ENCODE measurements at regions not wholly inside any gene's neighbourhood (a gene's known extent, or its start where the extent isn't known, plus 50 kb on each side); places are given as distances from the start of the nearest gene placed in this dataset.

DNA sequence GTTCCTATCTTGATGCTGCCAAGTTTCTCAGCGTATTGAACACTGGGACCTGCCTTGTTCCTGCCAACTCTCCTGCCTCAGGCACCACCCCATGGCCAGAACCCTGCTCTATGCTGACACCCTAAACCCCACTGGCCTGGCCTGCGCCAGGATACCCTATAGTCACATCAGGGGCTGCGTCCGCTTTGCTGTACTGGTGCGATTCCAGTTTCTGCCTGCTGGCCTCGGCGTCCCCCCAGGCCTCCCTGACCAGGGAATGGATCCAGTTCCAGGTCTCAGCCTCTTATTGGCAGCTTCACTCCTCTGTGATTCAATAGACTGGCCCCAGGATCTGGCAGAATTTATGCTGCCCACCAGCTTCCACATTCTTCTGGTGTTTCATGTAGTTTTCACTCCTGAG, 55.0 kb downstream of the GPR6 start:
- DNase-seq (ENCODE audit: low read depth in 2 of 2), result no peak

GRCh38 chr6:110033749-110034666, 55.9 kb downstream of the GPR6 start:
- DNase-seq (ENCODE audit: low read depth in 2 of 2), result no peak

DNA sequence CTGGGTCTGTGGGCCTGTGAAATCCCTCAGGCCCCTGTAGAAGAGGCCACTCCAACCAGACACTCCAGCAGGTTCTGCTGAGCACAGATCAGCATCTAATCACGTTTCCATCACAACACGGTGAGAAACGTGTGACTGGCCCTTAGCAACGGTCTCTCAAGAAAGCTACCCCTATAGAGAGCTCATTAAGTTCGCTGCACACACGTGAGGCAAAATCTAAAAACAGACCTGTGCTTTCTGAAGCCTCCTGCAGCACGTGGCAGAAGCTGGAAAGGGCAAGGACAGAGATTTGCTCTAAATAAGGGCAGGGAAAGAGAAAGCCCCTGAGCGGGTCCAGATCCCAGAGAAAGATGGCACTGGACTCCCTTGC, 56.5 kb downstream of the GPR6 start:
- no peak for DNase-seq (ENCODE audit: low read depth in 2 of 2)

DNA sequence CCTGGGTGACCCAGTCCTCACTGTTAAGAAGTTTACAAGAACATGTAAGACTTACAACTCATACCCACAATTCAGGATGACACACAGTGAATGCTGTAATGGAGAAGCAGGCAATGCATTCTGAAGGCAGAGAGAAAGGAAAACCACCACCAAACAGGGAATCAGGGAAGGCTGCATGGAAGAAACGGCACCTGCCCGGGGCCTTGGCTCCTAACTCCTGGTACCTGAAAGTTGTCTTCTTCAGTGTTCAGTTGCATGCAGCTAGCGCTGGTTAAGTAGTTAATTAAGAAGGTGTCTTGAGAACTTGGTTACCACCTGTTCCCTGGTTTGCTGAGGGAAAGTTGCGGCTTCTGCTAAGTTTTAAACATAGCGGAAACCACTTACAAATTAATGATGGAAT, 57.2 kb downstream of the GPR6 start:
- DNase-seq (ENCODE audit: low read depth in 2 of 2), result no peak

DNA sequence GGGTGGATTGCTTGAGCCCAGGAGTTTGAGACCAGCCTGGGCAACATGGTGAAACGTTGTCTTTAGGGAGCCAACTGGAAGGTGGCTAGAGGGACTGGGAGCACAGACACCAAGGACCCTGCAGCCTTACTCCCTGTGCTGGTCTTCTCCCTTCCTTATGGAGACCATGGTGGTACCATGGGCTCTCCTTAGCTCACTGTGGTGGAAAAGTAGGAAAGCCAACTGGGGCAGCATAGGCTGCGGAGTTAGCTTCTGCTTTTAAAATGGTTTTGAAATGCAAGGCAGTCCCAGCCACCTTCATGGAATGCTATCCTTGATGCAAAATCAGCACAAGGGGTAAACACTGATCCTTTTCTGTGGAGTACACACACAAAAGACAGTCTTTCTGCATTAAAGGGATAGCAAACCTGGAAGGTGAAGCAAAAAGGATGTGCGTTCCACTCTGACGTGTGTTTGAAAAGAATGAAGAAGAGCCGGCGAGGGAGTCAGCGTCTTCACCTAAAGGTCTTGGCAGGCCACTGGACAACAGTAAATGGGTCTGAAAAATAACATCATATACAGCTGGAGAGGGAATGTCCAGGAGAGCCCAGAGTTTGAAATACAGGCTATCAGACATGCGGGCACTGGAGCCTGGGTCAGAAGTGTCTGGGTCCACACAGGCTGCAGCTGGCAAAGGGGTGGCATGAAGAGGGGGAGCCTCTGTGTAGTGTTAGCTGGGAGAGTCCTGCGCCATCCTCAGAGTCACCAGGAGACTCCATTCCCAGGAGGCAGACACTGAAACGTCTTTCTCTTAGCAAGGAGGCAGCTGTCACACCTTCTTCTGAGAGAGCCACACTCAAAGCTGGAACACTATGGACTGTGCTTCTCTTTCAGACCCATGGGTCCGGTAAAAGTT, 58.5 kb downstream of the GPR6 start:
- DNase-seq (ENCODE audit: low read depth in 2 of 2), result no peak

- no peak for DNase-seq (ENCODE audit: low read depth in 2 of 2)
Observed at GRCh38 chr6:110037726-110038295, 59.7 kb downstream of the GPR6 start.

DNA sequence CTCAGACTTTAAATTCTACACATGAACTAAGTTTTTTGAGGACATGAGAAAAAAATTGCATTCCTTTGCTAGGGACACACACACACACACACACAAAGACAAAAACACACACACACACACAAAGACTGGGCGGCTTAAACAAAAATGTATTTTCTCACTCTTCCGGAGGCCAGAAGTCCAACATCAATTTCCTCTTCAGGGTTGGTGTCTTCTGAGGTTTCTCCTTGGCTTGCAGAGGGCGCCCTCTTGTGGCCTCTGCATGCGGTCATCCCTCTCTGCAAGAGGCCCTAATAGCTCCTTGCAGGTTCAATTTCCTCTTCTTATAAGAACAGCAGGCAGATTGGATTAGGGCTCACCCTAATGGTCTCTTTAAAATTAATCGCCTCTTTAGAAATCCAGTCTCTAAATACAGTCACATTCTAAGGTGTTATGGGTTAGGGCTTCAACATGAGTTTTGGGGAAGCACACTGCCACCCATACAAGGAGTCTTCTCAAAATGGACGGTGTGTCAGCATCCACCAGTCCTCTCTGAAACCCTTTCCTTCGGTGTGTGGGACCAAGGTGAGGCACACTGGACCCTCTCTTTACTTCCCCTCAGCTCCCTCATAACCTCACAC, 61.4 kb downstream of the GPR6 start:
- DNase-seq (ENCODE audit: low read depth in 2 of 2), result peak; percentile 66 to 77

DNA sequence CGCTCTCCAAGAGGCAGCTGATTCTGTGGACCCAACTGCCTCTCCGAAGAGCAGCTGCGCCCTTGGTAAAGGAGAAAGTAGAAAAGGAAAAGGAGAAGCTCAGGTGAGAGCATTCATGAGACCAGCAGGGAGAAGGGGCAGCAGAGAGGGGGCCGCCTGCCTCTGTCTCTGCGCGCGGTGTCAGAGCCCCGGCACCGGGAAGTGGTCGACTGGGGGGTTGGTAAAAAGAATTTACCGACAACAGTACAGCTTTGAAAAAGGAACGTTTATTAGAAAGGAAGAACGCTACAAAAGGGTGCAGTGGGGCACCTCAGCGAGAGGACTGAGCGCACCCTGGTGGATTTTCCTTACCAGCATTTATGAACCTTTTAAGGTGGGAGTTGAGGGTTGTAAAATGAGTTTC, 61.9 kb downstream of the GPR6 start:
- peak in 1 of 2 donors; percentile 38 for DNase-seq (ENCODE audit: low read depth in 2 of 2)

- no peak for DNase-seq (ENCODE audit: low read depth in 2 of 2)
Observed at GRCh38 chr6:110040716-110041115, 62.6 kb downstream of the GPR6 start.

DNA sequence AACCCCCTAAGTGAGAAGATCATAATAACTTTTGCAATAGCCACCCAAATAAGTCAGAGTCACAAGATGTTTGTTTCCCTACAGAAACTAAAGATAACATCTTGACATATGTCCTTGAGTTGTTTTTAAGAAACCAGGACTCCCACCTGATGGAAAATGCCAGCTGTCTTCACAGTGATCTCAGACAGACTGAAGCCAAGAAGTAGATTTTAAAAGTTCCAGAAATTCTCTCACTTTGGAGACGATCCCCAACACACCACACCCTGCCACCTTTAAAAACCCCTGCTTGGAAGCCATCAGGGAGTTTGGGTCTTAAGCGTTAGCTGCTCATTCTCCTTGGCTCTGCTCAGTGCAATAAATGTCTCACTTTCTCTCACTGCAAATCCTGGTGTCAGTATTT, 63.0 kb downstream of the GPR6 start:
- no peak for DNase-seq (ENCODE audit: low read depth in 2 of 2)

DNA sequence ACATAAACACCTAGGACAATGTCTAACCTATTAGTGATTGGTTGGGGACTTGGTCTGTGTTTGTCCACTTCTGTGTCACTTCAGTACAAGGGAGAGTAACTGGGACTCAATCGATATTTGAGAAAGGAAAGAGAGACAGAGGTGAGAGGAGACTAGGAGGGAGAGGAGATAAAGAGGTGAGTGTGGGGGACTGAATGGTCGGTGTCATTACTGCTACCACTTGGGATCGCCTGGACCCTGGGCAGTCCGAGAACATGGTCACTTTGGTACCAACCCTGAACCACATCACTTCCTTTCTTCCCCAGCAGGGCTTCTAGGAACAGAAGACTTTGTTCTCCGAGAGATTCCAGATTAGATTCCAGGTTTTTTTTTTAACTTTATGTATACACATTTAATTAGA, 63.7 kb downstream of the GPR6 start:
- no peak for DNase-seq (ENCODE audit: low read depth in 2 of 2)

DNA sequence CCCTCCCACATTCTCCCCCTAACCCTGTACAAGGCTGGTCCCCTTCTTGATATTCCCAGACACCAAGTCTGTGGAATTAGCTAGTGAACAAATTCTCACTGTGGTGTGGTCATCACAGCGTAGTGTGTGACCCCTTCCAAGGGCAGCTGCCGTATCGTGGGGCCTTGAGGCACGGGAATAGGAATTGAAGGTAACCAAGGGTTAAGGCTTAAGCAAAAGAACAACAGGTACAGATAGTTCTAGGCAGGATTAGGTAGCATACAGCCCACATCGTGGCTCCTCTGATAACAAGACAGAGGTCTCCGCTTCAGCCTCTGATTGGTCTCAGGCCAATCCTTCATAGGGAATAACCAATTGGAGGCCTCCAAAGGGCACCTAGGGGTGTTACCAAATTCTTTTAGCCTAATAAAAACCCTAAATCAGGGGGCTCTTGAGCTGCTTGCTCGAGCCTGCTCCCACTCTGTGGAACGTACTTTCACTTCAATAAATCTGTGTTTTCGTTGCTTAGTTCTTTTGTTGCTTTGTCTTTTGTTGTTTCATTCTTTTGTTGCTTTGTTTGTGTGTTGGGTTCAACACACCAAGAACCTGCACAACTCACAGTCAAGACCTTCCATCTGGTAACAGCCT, 64.7 kb downstream of the GPR6 start:
- no peak for DNase-seq (ENCODE audit: low read depth in 2 of 2)

DNA sequence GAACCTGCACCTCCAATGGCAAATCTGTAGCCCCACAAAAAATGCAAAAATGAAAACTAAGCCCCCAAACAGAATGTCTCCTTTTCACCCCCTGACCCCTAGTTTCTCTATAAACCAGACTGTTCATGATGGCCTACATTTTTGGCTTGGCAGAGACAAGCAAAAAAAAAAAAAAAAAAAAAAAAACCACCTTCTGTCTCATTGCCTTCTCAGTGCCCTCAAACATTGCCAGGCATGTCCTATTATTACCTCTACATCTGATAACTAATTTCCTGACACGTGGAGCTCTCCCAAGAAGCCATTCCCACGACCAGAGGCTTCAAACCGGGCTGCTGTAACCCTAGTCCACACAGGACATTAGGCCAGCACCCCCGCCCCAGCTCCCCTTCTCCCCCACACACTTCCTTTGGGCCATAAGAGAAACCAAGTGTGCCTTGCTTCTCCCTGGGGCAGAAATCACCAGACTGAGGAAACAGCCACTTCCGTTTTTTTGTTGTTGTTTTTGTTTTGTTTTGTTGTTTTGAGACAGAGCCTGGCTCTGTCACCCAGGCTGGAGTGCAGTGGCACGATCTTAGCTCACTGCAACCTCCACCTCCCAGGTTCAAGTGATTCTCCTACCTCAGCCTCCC, 65.4 kb downstream of the GPR6 start:
- no peak for DNase-seq (ENCODE audit: low read depth in 2 of 2)

DNA sequence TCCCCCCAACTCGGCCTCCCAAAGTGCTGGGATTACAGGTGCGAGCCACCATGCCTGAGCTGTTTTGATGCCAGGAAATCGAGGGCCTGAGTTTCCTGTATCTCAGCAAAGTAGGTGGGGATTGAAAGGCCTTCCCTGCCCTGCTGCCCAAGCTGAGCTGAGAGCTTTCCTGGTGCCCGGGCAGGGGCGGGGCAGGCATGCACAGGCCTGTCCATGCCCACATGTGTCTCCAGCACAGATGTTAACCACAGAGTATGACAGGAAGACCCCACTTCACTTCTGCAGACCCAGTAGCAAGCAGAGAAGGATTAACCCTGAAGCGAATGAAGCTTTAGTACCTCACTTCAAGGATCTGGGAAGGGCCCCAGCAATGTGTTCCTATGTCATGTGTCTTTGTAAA, 66.0 kb downstream of the GPR6 start:
- DNase-seq (ENCODE audit: low read depth in 2 of 2), result no peak

DNA sequence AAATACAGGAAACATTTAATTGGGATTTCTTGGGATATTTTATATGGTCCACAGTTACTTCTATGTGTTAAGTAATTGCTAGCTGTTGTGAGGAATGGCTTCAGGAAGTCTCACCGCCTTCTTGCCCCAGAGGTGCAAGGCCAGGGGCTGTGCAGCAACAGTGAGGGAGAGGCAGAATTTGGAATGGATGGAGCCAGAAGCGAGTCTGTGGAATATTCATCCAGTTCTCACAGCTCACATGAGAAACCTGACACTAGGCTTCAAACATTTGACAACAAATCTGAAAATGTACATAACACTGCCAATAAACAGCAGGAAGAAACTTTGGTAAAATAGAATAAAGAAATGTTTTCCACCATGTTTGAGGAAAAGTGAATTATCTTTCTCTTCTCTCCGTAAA, 66.5 kb downstream of the GPR6 start:
- DNase-seq (ENCODE audit: low read depth in 2 of 2), result no peak

DNA sequence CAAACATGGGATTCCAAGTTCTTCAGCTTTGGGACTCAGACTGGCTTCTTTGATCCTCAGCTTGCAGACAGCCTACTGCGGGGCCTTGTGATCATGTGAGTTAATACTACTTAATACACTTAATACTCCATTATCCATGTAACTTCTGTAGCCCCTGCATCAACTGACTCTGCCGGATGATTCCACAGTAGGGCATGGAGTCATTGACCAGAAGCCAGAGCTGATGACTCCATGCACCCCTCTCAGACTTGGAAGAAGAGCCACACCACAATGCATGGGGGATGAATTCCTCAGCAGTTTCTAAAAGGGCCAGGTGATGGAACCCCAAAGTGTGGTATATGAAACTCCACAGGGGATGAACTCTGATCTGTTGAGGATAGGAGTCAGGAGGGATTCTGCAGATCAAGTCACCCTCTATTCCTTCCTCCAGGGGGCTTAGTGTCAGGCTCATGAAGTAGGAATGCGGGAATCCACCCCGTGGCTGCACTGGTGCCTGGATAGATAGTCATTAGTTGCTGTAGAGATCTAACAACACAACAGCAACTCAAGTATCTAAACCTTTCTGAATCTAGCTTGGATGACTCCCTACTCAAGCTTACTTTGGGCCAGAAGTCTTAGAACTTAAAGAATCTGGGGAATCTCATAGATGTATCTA, 70.2 kb downstream of the GPR6 start:
- DNase-seq (ENCODE audit: low read depth in 2 of 2), result no peak

DNA sequence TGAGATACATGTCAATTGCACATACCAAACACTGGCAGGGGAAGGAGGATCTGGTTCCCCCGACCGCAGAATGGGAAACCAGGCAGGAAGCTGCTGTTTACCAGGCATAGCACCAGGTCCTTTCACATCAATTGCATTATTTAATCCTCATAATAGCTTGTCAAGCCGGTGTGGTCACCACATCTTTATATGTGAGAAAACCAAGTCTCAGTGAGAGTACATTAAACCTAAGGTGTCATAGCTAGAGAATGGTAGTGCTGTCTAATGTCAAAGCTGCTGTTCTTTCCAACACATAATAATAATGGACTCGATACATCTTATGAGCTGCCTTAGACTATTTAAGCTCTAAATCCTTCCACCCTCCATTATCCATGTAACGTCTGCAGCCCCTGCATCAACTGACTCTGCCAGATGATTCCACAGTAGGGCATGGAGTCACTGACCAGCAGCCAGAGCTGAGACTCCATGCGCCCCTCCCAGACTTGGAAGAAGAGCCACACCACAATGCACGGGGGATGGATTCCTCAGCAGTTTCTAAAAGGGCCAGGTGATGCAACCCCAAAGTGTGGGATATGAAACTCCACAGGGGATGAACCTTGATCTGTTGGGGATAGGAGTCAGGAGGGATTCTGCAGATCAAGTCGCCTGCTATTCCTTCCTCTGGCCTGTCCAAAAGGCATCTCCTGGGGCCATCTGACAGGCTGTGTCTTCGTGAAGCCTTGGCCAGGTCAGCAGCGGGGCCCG, 71.8 kb downstream of the GPR6 start:
- no peak for DNase-seq (ENCODE audit: low read depth in 2 of 2)
